Keratinocyte (primary cell): ENCODE measurements at regions not wholly inside any gene's neighbourhood (a gene's known extent, or its start where the extent isn't known, plus 50 kb on each side); places are given as distances from the start of the nearest gene placed in this dataset.
"Not testable (repeated sequence)": the region's sequence is repeated elsewhere in the genome, so short reads cannot be mapped to it uniquely, and the experiment has no call there.

Experiments
- DNase-seq: peaks from one replicate; pipeline ENCODE4 v3.0.0-alpha.2; 2011; ENCODE audit warnings: low read depth, missing footprints, low spot score
- FAIRE-seq: peaks from 2 replicates; lab custom pipeline; 2011; peaks lifted over from hg19 to GRCh38; lab: Jason Lieb, UNC
- H2AFZ ChIP-seq: 2 replicates; pipeline ENCODE4 v1.6.0; 2012; ENCODE audit warnings: low read length, control low read depth, inconsistent platforms; ENCODE audit not compliant: control insufficient read depth
- H3K27ac ChIP-seq: 2 replicates; pipeline ENCODE4 v1.5.1; 2011; ENCODE audit warnings: low read length; ENCODE audit not compliant: control insufficient read depth, insufficient read depth
- H3K27me3 ChIP-seq: 3 replicates; pipeline ENCODE4 v1.6.0; 2011; ENCODE audit warnings: low read length; ENCODE audit not compliant: control insufficient read depth, insufficient read depth; ENCODE audit errors: extremely low read depth
- H3K36me3 ChIP-seq, 2 experiments: 2 replicates in 1 of 2; 3 replicates in 1 of 2; pipeline ENCODE4 v1.5.1; 2011; ENCODE audit warnings: low read length in 2 of 2, mild to moderate bottlenecking in 1 of 2; ENCODE audit not compliant: control insufficient read depth in 2 of 2, insufficient read depth in 2 of 2; ENCODE audit errors: extremely low read depth in 1 of 2
- H3K4me1 ChIP-seq: 3 replicates; pipeline ENCODE4 v1.5.1; 2011; ENCODE audit warnings: low read length; ENCODE audit not compliant: control insufficient read depth, insufficient read depth; ENCODE audit errors: extremely low read depth
- H3K4me2 ChIP-seq: 3 replicates; pipeline ENCODE4 v1.6.0; 2011; ENCODE audit warnings: low read depth, low read length; ENCODE audit not compliant: control insufficient read depth, insufficient read depth; ENCODE audit errors: extremely low read depth
- H3K4me3 ChIP-seq, 3 experiments: fragments of 200-600 bp in 1 of 3; sonication (generic) in 1 of 3; 2 replicates in 2 of 3; 3 replicates in 1 of 3; pipeline ENCODE4 v1.5.1; 2011 to 2016; ENCODE audit warnings: low read length in 3 of 3, mild to moderate bottlenecking in 3 of 3, control low read depth in 2 of 3, inconsistent platforms in 1 of 3, low read depth in 1 of 3, mixed read lengths in 1 of 3, mixed run types in 1 of 3, moderate library complexity in 1 of 3; ENCODE audit not compliant: control insufficient read depth in 2 of 3, insufficient read depth in 2 of 3; ENCODE audit errors: extremely low read depth in 1 of 3
- H3K79me2 ChIP-seq: 2 replicates; pipeline ENCODE4 v1.6.0; 2012; ENCODE audit warnings: low read length; ENCODE audit not compliant: control insufficient read depth, insufficient read depth
- H3K9ac ChIP-seq: 3 replicates; pipeline ENCODE4 v1.6.0; 2011; ENCODE audit warnings: low read length; ENCODE audit not compliant: control insufficient read depth, insufficient read depth; ENCODE audit errors: extremely low read depth
- H3K9me1 ChIP-seq: 3 replicates; pipeline ENCODE4 v1.6.0; 2011; ENCODE audit warnings: low read length; ENCODE audit not compliant: control insufficient read depth, insufficient read depth; ENCODE audit errors: extremely low read depth
- H3K9me3 ChIP-seq: 2 replicates; pipeline ENCODE4 v1.5.1; 2012; ENCODE audit warnings: low read depth, low read length; ENCODE audit not compliant: control insufficient read depth
- H4K20me1 ChIP-seq: 3 replicates; pipeline ENCODE4 v1.6.0; 2011; ENCODE audit warnings: low read length; ENCODE audit not compliant: control insufficient read depth, insufficient read depth; ENCODE audit errors: extremely low read depth
- EZH2 ChIP-seq: IDR thresholded peaks from one replicate; pipeline ENCODE4 v1.6.1; 2012; ENCODE audit warnings: inconsistent platforms, mild to moderate bottlenecking, low read length, moderate library complexity
- dilution Hi-C: fragments of 300-500 bp; cut with MboI; formaldehyde crosslinking; loops from one replicate; pipeline ENCODE4 v1.7.0; 2020; ENCODE audit warnings: low sequenced_read_pairs; ENCODE audit not compliant: extremely low pct_ligation_motif_present
- TF ChIP-seq, protein P1 (sequence below), 3 experiments: IDR thresholded peaks in 1 of 3; conservative IDR thresholded peaks in 1 of 3; optimal IDR thresholded peaks in 1 of 3; 2 replicates in 2 of 3; 3 replicates in 1 of 3; pipeline versions ENCODE3 to v1.5.1; 2011; ENCODE audit warnings: low read length in 3 of 3, mild to moderate bottlenecking in 3 of 3, moderate library complexity in 2 of 3, control low read depth in 1 of 3, inconsistent platforms in 1 of 3; ENCODE audit not compliant: insufficient read depth in 2 of 3; ENCODE audit errors: extremely low read depth in 1 of 3

DNA sequence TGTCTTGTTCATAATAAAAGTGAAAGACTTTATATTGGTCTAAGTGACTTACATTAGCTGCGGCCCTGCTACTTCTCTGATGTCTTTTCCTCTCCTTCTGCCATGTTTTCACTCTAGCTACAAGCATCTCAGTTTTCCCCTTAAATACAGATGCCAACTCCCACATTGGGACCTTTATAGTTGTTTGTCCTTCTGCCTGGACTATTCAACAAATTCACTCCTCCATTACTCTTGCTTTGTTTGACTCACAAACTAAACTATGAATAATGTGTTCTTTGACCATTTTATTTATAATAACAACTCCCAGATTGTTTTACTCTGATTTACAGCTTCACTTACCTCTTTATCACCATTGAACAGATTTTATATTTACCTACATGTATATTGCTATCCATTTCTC is 1369.9 kb downstream of the SI start:
- H3K27ac ChIP-seq = no peak overlapping the region

DNA sequence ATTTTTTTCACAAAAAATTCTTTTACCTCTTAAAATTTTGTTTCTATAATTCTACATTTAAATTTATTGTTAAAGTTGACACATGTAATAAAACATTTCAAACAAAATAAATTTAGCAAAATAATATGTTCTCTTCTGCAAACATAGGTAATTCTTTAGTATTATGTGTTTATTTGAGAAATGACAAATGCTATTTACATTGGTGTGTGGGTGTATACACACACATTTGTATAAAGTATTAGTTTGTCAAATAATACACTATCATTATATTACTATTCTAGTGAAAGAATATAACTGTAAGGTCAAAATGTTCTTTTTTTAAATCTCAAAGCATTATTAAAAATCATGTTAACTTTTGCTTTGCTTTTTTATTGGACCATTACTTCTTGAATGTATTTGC is 1370.6 kb downstream of the SI start:
- Histone ChIP-seq H3K4me2 (no peak overlapping the region), H2AFZ (no peak overlapping the region), H3K27me3 (no peaks in the 10 kb centered on the region), H3K27ac (no peak overlapping the region), H3K9me3 (no peaks in the 10 kb centered on the region), H3K4me3 (no peak overlapping the region), H3K36me3 (no peaks in the 10 kb centered on the region), H4K20me1 (no peaks in the 10 kb centered on the region), H3K9ac (no peak overlapping the region), H3K4me1 (no peaks in the 10 kb centered on the region), H3K79me2 (no peaks in the 10 kb centered on the region), H3K9me1 (no peaks in the 10 kb centered on the region)
- FAIRE-seq (no peak), DNase-seq (no peak)
- TF ChIP-seq EZH2 = no peak
- TF ChIP-seq, protein P1, sequence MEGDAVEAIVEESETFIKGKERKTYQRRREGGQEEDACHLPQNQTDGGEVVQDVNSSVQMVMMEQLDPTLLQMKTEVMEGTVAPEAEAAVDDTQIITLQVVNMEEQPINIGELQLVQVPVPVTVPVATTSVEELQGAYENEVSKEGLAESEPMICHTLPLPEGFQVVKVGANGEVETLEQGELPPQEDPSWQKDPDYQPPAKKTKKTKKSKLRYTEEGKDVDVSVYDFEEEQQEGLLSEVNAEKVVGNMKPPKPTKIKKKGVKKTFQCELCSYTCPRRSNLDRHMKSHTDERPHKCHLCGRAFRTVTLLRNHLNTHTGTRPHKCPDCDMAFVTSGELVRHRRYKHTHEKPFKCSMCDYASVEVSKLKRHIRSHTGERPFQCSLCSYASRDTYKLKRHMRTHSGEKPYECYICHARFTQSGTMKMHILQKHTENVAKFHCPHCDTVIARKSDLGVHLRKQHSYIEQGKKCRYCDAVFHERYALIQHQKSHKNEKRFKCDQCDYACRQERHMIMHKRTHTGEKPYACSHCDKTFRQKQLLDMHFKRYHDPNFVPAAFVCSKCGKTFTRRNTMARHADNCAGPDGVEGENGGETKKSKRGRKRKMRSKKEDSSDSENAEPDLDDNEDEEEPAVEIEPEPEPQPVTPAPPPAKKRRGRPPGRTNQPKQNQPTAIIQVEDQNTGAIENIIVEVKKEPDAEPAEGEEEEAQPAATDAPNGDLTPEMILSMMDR (optimal IDR thresholded peaks at IDR 0.05 in 1 of 3, IDR thresholded peaks at IDR 0.05 in 1 of 3, conservative IDR thresholded peaks at IDR 0.05 in 1 of 3; ENCODE audit: extremely low read depth in 1 of 3, insufficient read depth in 2 of 3, low read length in 3 of 3) = no peak
- dilution Hi-C loops = no loop called here

More for the DNA sequence above, 1369.9 kb downstream of the SI start:
- H2AFZ ChIP-seq = no peak overlapping the region
- no peaks in the 10 kb centered on the region for H3K9me3 ChIP-seq
- H3K4me2 ChIP-seq = no peak overlapping the region
- H3K4me3 ChIP-seq = no peak overlapping the region
- H3K79me2 ChIP-seq = no peaks in the 10 kb centered on the region
- FAIRE-seq (no peak), DNase-seq (no peak)
- H3K27me3 ChIP-seq = no peaks in the 10 kb centered on the region
- no peaks in the 10 kb centered on the region for H3K9me1 ChIP-seq
- no peaks in the 10 kb centered on the region for H3K36me3 ChIP-seq
- dilution Hi-C loops = no loop called here
- H3K4me1 ChIP-seq = no peaks in the 10 kb centered on the region
- TF ChIP-seq EZH2 = no peak
- TF ChIP-seq, protein P1 (optimal IDR thresholded peaks at IDR 0.05 in 1 of 3, IDR thresholded peaks at IDR 0.05 in 1 of 3, conservative IDR thresholded peaks at IDR 0.05 in 1 of 3; ENCODE audit: extremely low read depth in 1 of 3, insufficient read depth in 2 of 3, low read length in 3 of 3) = no peak
- no peaks in the 10 kb centered on the region for H4K20me1 ChIP-seq
- no peak overlapping the region for H3K9ac ChIP-seq

DNA sequence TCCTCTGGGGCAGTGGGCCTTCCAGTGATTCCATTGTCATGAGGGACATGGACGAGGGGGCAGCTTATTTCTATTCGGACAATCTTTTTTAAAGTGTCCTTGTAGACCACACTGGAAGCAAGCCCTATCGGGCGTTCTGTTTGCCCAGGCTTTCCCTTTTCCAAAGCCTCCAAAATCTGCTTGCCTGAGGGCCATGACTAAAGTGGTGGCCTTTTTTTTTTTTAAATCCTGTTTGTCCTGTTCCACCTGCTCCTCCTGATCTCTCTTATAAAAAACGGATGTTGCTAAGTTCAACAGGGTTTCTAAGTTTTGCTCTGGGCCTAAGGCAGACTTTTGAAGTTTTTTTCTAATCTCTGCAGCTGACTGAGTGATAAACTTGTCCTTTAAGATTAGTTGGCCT is 1380.1 kb downstream of the SI start:
- H3K4me2 ChIP-seq, H3K36me3 ChIP-seq, H3K9me1 ChIP-seq, H3K4me1 ChIP-seq, FAIRE-seq, H3K4me3 ChIP-seq, H4K20me1 ChIP-seq, H3K9ac ChIP-seq, DNase-seq, H3K9me3 ChIP-seq, dilution Hi-C loops, H3K27me3 ChIP-seq, H3K79me2 ChIP-seq, H2AFZ ChIP-seq, H3K27ac ChIP-seq: not testable (repeated sequence)
